B cell (primary cell): ENCODE measurements at regions not wholly inside any gene's neighbourhood (a gene's known extent, or its start where the extent isn't known, plus 50 kb on each side); places are given as distances from the start of the nearest gene placed in this dataset.

Source experiments
- ATAC-seq: fragments of 200-7000 bp; cut with Tn5 transposase; one replicate; pipeline ENCODE4 v1.10.0; 2021; ENCODE audit warnings: low read depth, mild to moderate bottlenecking, moderate number of reproducible peaks, moderate library complexity
- CTCF ChIA-PET: fragments of 350-600 bp; sonication (Branson Sonifier 250); formaldehyde crosslinking; loops from one replicate; lab custom pipeline; 2021; ENCODE audit warnings: antibody characterized with exemption, inconsistent platforms; lab: Charles Lee
- POLR2A ChIA-PET: fragments of 350-600 bp; sonication (Branson Sonifier 250); formaldehyde crosslinking; loops from one replicate; lab custom pipeline; 2021; ENCODE audit warnings: antibody characterized with exemption; lab: Charles Lee
- DNase-seq: peaks from one replicate; pipeline ENCODE4 v3.0.0; 2013
- H2AFZ ChIP-seq: 2 replicates; pipeline ENCODE4 v1.6.1; 2012; ENCODE audit warnings: mild to moderate bottlenecking, low read depth, low read length; ENCODE audit not compliant: insufficient read depth, poor library complexity, severe bottlenecking
- H3K27ac ChIP-seq, 2 donors: 1 replicate in 1 of 2; 2 replicates in 1 of 2; pipeline ENCODE4 v1.5.1; 2012 to 2013; ENCODE audit warnings: low read length in 2 of 2, mild to moderate bottlenecking in 2 of 2, moderate library complexity in 1 of 2
- H3K27me3 ChIP-seq, 4 experiments: fragments of 200-600 bp in 1 of 4; sonication (generic) in 1 of 4; replicated peaks in 1 of 4; 1 replicate in 2 of 4; 2 replicates in 2 of 4; pipeline versions ENCODE4 v1.6.1 to v1.7.0; 2013 to 2016; ENCODE audit warnings: low read length in 3 of 4, mild to moderate bottlenecking in 2 of 4, mixed read lengths in 1 of 4, moderate library complexity in 1 of 4; ENCODE audit not compliant: insufficient read depth in 4 of 4, control insufficient read depth in 3 of 4; ENCODE audit errors: control extremely low read depth in 1 of 4
- H3K36me3 ChIP-seq, 2 experiments: replicated peaks in 1 of 2; 1 replicate in 1 of 2; 2 replicates in 1 of 2; pipeline versions ENCODE4 v1.6.1 to v1.7.1; 2013; ENCODE audit warnings: low read length in 1 of 2; ENCODE audit not compliant: insufficient read depth in 2 of 2, control insufficient read depth in 1 of 2; ENCODE audit errors: control extremely low read depth in 1 of 2, extremely low read depth in 1 of 2
- H3K4me1 ChIP-seq, 2 donors: fragments of 200-600 bp in 1 of 2; sonication (generic) in 1 of 2; 1 replicate in 1 of 2; 2 replicates in 1 of 2; pipeline versions ENCODE4 v1.5.1 to v1.6.1; 2013 to 2017; ENCODE audit warnings: low read length in 2 of 2; ENCODE audit not compliant: control insufficient read depth in 2 of 2, insufficient read depth in 2 of 2
- H3K4me2 ChIP-seq: replicated peaks from 2 replicates; pipeline ENCODE3; 2012; ENCODE audit warnings: mild to moderate bottlenecking, low read depth, low read length; ENCODE audit not compliant: poor library complexity, severe bottlenecking
- H3K4me3 ChIP-seq, 5 experiments: fragments of 200-600 bp in 1 of 5; sonication (generic) in 1 of 5; 1 replicate in 3 of 5; 2 replicates in 2 of 5; pipeline versions ENCODE4 v1.5.1 to v1.7.0; 2011 to 2016; ENCODE audit warnings: low read length in 4 of 5, mild to moderate bottlenecking in 4 of 5, low read depth in 2 of 5, control low read depth in 1 of 5, moderate library complexity in 1 of 5; ENCODE audit not compliant: insufficient read depth in 1 of 5; ENCODE audit errors: control extremely low read depth in 1 of 5, extremely low read depth in 1 of 5
- H3K79me2 ChIP-seq: fragments of 200-600 bp; sonication (generic); one replicate; pipeline ENCODE4 v1.6.0; 2016; ENCODE audit warnings: low read length; ENCODE audit not compliant: control insufficient read depth, insufficient read depth
- H3K9ac ChIP-seq: fragments of 200-600 bp; sonication (generic); 2 replicates; pipeline ENCODE4 v1.6.1; 2017; ENCODE audit warnings: mild to moderate bottlenecking, low read length, moderate library complexity
- H3K9me3 ChIP-seq, 3 donors: one replicate each; pipeline versions ENCODE4 v1.6.1 to v1.7.1; 2013; ENCODE audit warnings: low read length in 2 of 3; ENCODE audit not compliant: control insufficient read depth in 2 of 3, insufficient read depth in 1 of 3; ENCODE audit errors: control extremely low read depth in 1 of 3
- H4K20me1 ChIP-seq: 2 replicates; pipeline ENCODE4 v1.6.0; 2012; ENCODE audit warnings: mild to moderate bottlenecking, low read length; ENCODE audit not compliant: insufficient read depth, control insufficient read depth, poor library complexity, severe bottlenecking
- H3K27ac Mint-ChIP-seq: one replicate; pipeline ENCODE4 v1.8.0; 2021; ENCODE audit warnings: mixed read lengths
- H3K27me3 Mint-ChIP-seq: one replicate; pipeline ENCODE4 v1.8.0; 2021; ENCODE audit warnings: mixed read lengths
- H3K4me1 Mint-ChIP-seq: one replicate; pipeline ENCODE4 v1.8.0; 2021; ENCODE audit warnings: mixed read lengths
- H3K4me3 Mint-ChIP-seq: one replicate; pipeline ENCODE4 v1.8.0; 2021; ENCODE audit warnings: mixed read lengths
- H3K9me3 Mint-ChIP-seq: one replicate; pipeline ENCODE4 v1.8.0; 2022; ENCODE audit warnings: mixed read lengths; ENCODE audit not compliant: insufficient read depth
- CTCF ChIP-seq: fragments of 200-600 bp; IDR thresholded peaks from one replicate; pipeline ENCODE4 v1.8.0; 2022; ENCODE audit warnings: antibody characterized with exemption, mild to moderate bottlenecking
- EZH2 ChIP-seq: IDR thresholded peaks from 2 replicates; pipeline ENCODE4 v1.6.1; 2012; ENCODE audit warnings: borderline replicate concordance, low read depth, mild to moderate bottlenecking, moderate library complexity, low read length; ENCODE audit not compliant: insufficient read depth, poor library complexity, severe bottlenecking
- WGBS: methylation state at CpG from one replicate; pipeline ENCODE4 v1.1.5; 2013; ENCODE audit warnings: missing lambda C conversion rate; ENCODE audit not compliant: insufficient coverage; 5-methylcytosine and 5-hydroxymethylcytosine counted together
- intact Hi-C: fragments of 100-400 bp; cut with micrococcal nuclease; formaldehyde crosslinking; loops from one replicate; pipeline ENCODE4 v1.10.0; 2022

GRCh38 chr4:182169987-182170386, 73.2 kb upstream of the TENM3 start:
- Histone ChIP-seq H3K27ac (no peak overlapping the region), H3K9ac (no peak overlapping the region), H3K36me3 (no peaks in the 10 kb centered on the region), H3K79me2 (no peaks in the 10 kb centered on the region), H2AFZ (no peak overlapping the region), H3K4me2 (no peak overlapping the region), H3K27me3 (no peaks in the 10 kb centered on the region), H4K20me1 (no peaks in the 10 kb centered on the region), H3K4me1 (no peaks in the 10 kb centered on the region), H3K4me3 (no peak overlapping the region), H3K9me3 (no peaks in the 10 kb centered on the region)
- ChIA-PET POLR2A (no interaction called here), CTCF (no interaction called here)
- Mint-ChIP-seq H3K27me3 (no peaks in the 10 kb centered on the region), H3K4me1 (no peaks in the 10 kb centered on the region), H3K9me3 (no peaks in the 10 kb centered on the region), H3K27ac (no peak overlapping the region), H3K4me3 (no peak overlapping the region)
- intact Hi-C loops, result no loop called here
- ATAC-seq (no peak), DNase-seq (no peak)
- WGBS, result 100% methylated on average over 1 of the region's 3 CpGs
- TF ChIP-seq CTCF (no peak), EZH2 (no peak)

- no CpG with 5 or more reads among the region's 3 CpGs for WGBS
- no peak for ATAC-seq
- CTCF ChIA-PET, result no interaction called here
- Histone ChIP-seq H3K9me3 (no peaks in the 10 kb centered on the region), H3K27ac (no peak overlapping the region), H3K4me2 (no peak overlapping the region), H2AFZ (no peak overlapping the region), H4K20me1 (no peaks in the 10 kb centered on the region), H3K9ac (no peak overlapping the region), H3K79me2 (no peaks in the 10 kb centered on the region), H3K36me3 (no peaks in the 10 kb centered on the region), H3K4me1 (no peaks in the 10 kb centered on the region), H3K27me3 (no peaks in the 10 kb centered on the region), H3K4me3 (no peak overlapping the region)
- intact Hi-C loops, result no loop called here
- H3K27me3 Mint-ChIP-seq, result no peaks in the 10 kb centered on the region
- POLR2A ChIA-PET, result no interaction called here
- H3K4me3 Mint-ChIP-seq, result no peak overlapping the region
- H3K27ac Mint-ChIP-seq, result no peak overlapping the region
- no peaks in the 10 kb centered on the region for H3K4me1 Mint-ChIP-seq
- H3K9me3 Mint-ChIP-seq, result no peaks in the 10 kb centered on the region
- no peak for DNase-seq
- TF ChIP-seq CTCF, result no peak
- no peak for TF ChIP-seq EZH2
These were observed 72.7 kb upstream of the TENM3 start for GRCh38 chr4:182170417-182170935.
